GM21737 (cell line): ENCODE measurements at regions not wholly inside any gene's neighbourhood (a gene's known extent, or its start where the extent isn't known, plus 50 kb on each side); places are given as distances from the start of the nearest gene placed in this dataset.

ENCODE experiments used
- ATAC-seq: cut with Tn5 transposase; IDR thresholded peaks from one replicate; pipeline ENCODE4 v1.9.1; 2021; ENCODE audit warnings: mild to moderate bottlenecking, moderate library complexity; ENCODE audit not compliant: unreplicated experiment

GRCh38 chr12:27907766-27908165, 64.8 kb downstream of the PTHLH start:
- no peak for ATAC-seq

- ATAC-seq, result no peak
Observed at GRCh38 chr12:27906658-27907473, 65.7 kb downstream of the PTHLH start.

GRCh38 chr12:27906127-27906500, 66.4 kb downstream of the PTHLH start:
- no peak for ATAC-seq

- no peak for ATAC-seq
Observed at GRCh38 chr12:27905285-27906126, 67.0 kb downstream of the PTHLH start.

GRCh38 chr12:27902651-27903050, 69.9 kb downstream of the PTHLH start:
- no peak for ATAC-seq

- no peak for ATAC-seq
Observed at GRCh38 chr12:27901959-27902358, 70.6 kb downstream of the PTHLH start.

GRCh38 chr12:27900920-27901879, 71.3 kb downstream of the PTHLH start:
- ATAC-seq, result no peak

- no peak for ATAC-seq
Observed at GRCh38 chr12:27899151-27899661, 73.3 kb downstream of the PTHLH start.

GRCh38 chr12:27898022-27898421, 74.5 kb downstream of the PTHLH start:
- no peak for ATAC-seq

GRCh38 chr12:27896419-27896990, 76.0 kb downstream of the PTHLH start:
- no peak for ATAC-seq

GRCh38 chr12:27894309-27894708, 78.2 kb downstream of the PTHLH start:
- ATAC-seq, result no peak

- no peak for ATAC-seq
Observed at GRCh38 chr12:27879708-27880107, 92.8 kb downstream of the PTHLH start.

- no peak for ATAC-seq
Observed at GRCh38 chr12:27875677-27876076, 95.6 kb upstream of the MANSC4 start.

- ATAC-seq, result no peak
Observed at GRCh38 chr12:27873010-27873409, 93.0 kb upstream of the MANSC4 start.

- no peak for ATAC-seq
Observed at GRCh38 chr12:27871946-27872345, 91.9 kb upstream of the MANSC4 start.

- ATAC-seq, result no peak
Observed at GRCh38 chr12:27870939-27871338, 90.9 kb upstream of the MANSC4 start.

GRCh38 chr12:27869567-27869966, 89.5 kb upstream of the MANSC4 start:
- no peak for ATAC-seq

- ATAC-seq, result no peak
Observed at GRCh38 chr12:27868139-27868538, 88.1 kb upstream of the MANSC4 start.

- no peak for ATAC-seq
Observed at GRCh38 chr12:27866373-27867101, 86.5 kb upstream of the MANSC4 start.

GRCh38 chr12:27865421-27865820, 85.4 kb upstream of the MANSC4 start:
- ATAC-seq, result no peak
